ENCODE measurements at regions not wholly inside any gene's neighbourhood (a gene's known extent, or its start where the extent isn't known, plus 50 kb on each side); places are given as distances from the start of the nearest gene placed in this dataset.

DNA sequence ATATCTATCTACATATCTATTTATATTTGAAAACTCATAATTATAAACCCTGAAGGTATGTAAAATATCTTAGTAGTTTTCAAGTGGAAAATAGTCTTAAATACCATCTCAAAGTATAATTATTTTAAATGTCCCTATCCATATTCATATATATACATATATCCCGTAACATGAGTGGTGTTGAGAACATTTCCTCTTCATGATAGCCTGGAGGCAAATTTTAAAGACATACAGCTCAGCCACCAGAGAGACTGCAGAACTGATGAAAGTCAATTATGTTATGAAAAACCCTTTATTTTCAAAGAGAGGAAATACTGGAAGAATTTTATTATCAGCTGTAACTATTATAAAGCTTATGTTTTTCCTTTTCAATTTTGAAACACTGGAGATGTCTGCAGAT is 1806.7 kb upstream of the PCDH7 start:
- Mint-ChIP-seq H3K9me3 (ENCODE audit: unreplicated experiment) (peaks cover 8% of the 10 kb centered on the region), H3K4me3 (ENCODE audit: unreplicated experiment) (no peak overlapping the region), H3K4me1 (ENCODE audit: unreplicated experiment) (no peaks in the 10 kb centered on the region)

DNA sequence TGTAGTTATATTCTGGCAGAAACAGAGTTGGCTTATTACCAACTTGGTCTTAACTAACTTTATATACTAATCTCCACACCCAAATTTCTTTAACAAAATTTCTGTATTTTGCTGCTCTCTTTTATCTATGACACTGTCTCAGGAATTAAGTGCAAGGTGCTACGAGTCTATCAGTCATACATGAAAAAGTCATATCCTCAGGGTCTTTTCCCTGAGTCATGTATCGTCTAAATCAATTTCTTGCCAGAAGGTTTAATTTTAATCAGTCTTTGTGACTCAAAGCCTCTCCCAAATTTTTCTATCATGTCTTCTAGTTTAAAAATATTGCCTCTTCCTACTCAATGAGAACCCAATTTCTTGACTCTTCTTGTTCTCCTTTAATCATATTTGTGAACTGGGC is 1803.6 kb upstream of the PCDH7 start:
- Mint-ChIP-seq H3K36me3 (ENCODE audit: unreplicated experiment) (no peaks in the 10 kb centered on the region), H3K4me3 (ENCODE audit: unreplicated experiment) (no peak overlapping the region), H3K27me3 (ENCODE audit: unreplicated experiment) (no peaks in the 10 kb centered on the region), H3K4me1 (ENCODE audit: unreplicated experiment) (no peaks in the 10 kb centered on the region), H3K9me3 (ENCODE audit: unreplicated experiment) (no peaks in the 10 kb centered on the region), H3K27ac (ENCODE audit: unreplicated experiment) (no peak overlapping the region)
- no peak for DNase-seq (ENCODE audit: extremely low spot score, unreplicated experiment)
- TF ChIP-seq CTCF (IDR thresholded peaks at IDR 0.05) = no peak

More for the DNA sequence above, 1806.7 kb upstream of the PCDH7 start:
- no peak for DNase-seq (ENCODE audit: extremely low spot score, unreplicated experiment)
- no peaks in the 10 kb centered on the region for H3K36me3 Mint-ChIP-seq (ENCODE audit: unreplicated experiment)
- TF ChIP-seq CTCF (IDR thresholded peaks at IDR 0.05) = no peak
- H3K27me3 Mint-ChIP-seq (ENCODE audit: unreplicated experiment) = no peaks in the 10 kb centered on the region
- H3K27ac Mint-ChIP-seq (ENCODE audit: unreplicated experiment) = no peak overlapping the region

- Mint-ChIP-seq H3K36me3 (ENCODE audit: unreplicated experiment) (no peaks in the 10 kb centered on the region), H3K4me1 (ENCODE audit: unreplicated experiment) (no peaks in the 10 kb centered on the region), H3K27me3 (ENCODE audit: unreplicated experiment) (no peaks in the 10 kb centered on the region), H3K9me3 (ENCODE audit: unreplicated experiment) (no peaks in the 10 kb centered on the region), H3K4me3 (ENCODE audit: unreplicated experiment) (no peak overlapping the region), H3K27ac (ENCODE audit: unreplicated experiment) (no peak overlapping the region)
- TF ChIP-seq CTCF (IDR thresholded peaks at IDR 0.05) = no peak
- DNase-seq (ENCODE audit: extremely low spot score, unreplicated experiment) = no peak
These were observed 1801.3 kb upstream of the PCDH7 start for GRCh38 chr4:28918871-28919270.

DNA sequence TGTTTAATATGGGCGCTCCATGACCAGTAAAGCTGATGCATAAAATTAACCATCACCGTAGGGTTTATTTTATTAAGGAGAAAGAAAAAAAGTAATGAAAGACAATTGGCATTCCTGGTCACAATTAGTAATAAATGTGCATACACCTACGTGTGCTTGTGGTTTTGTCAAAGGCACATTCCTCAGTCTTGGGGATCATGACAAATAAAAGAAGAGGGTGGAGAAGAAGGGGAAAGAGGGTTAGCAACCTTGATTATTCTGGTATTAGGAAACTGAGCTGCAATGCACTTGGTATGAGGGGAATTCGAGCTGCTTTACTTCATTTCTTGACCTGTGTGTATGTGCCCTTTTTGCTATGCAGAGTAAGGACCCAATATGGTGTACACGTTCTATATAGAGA is 1798.3 kb upstream of the PCDH7 start:
- Mint-ChIP-seq H3K4me3 (ENCODE audit: unreplicated experiment) (no peak overlapping the region), H3K27ac (ENCODE audit: unreplicated experiment) (no peak overlapping the region), H3K4me1 (ENCODE audit: unreplicated experiment) (no peaks in the 10 kb centered on the region), H3K9me3 (ENCODE audit: unreplicated experiment) (no peaks in the 10 kb centered on the region), H3K36me3 (ENCODE audit: unreplicated experiment) (no peaks in the 10 kb centered on the region), H3K27me3 (ENCODE audit: unreplicated experiment) (no peaks in the 10 kb centered on the region)
- no peak for DNase-seq (ENCODE audit: extremely low spot score, unreplicated experiment)
- TF ChIP-seq CTCF (IDR thresholded peaks at IDR 0.05) = no peak

GRCh38 chr4:28926156-28926555 is 1794.0 kb upstream of the PCDH7 start:
- H3K4me3 Mint-ChIP-seq (ENCODE audit: unreplicated experiment) = no peak overlapping the region
- H3K9me3 Mint-ChIP-seq (ENCODE audit: unreplicated experiment) = no peaks in the 10 kb centered on the region
- no peaks in the 10 kb centered on the region for H3K4me1 Mint-ChIP-seq (ENCODE audit: unreplicated experiment)
- no peak for DNase-seq (ENCODE audit: extremely low spot score, unreplicated experiment)
- no peaks in the 10 kb centered on the region for H3K36me3 Mint-ChIP-seq (ENCODE audit: unreplicated experiment)
- no peak for TF ChIP-seq CTCF (IDR thresholded peaks at IDR 0.05)
- no peak overlapping the region for H3K27ac Mint-ChIP-seq (ENCODE audit: unreplicated experiment)
- H3K27me3 Mint-ChIP-seq (ENCODE audit: unreplicated experiment) = no peaks in the 10 kb centered on the region

Measured in osteocyte (in vitro differentiated cells).